CD14-positive monocyte (primary cell): ENCODE measurements at regions not wholly inside any gene's neighbourhood (a gene's known extent, or its start where the extent isn't known, plus 50 kb on each side); places are given as distances from the start of the nearest gene placed in this dataset.

Experiments
- DNase-seq, 3 donors: peaks; one replicate each; pipeline ENCODE4 v3.0.0-alpha.2; 2011 to 2022
- H2AFZ ChIP-seq: 2 replicates; pipeline ENCODE4 v1.6.0; 2012; ENCODE audit warnings: mild to moderate bottlenecking, low read depth, low read length, inconsistent platforms; ENCODE audit not compliant: insufficient read depth, poor library complexity, severe bottlenecking
- H3K27ac ChIP-seq, 2 donors: 1 replicate in 1 of 2; 2 replicates in 1 of 2; pipeline ENCODE4 v1.5.1; 2012 to 2013; ENCODE audit warnings: low read length in 2 of 2, control low read depth in 1 of 2, inconsistent platforms in 1 of 2, low read depth in 1 of 2, mild to moderate bottlenecking in 1 of 2
- H3K27me3 ChIP-seq, 2 donors: one replicate each; pipeline versions ENCODE4 v1.6.0 to v1.6.1; 2011 to 2013; ENCODE audit warnings: low read length in 2 of 2; ENCODE audit not compliant: control insufficient read depth in 2 of 2, insufficient read depth in 2 of 2
- H3K36me3 ChIP-seq, 2 donors: replicated peaks in 1 of 2; 1 replicate in 1 of 2; 2 replicates in 1 of 2; pipeline versions ENCODE4 v1.5.1 to v1.6.1; 2012 to 2013; ENCODE audit warnings: low read length in 2 of 2, control low read depth in 1 of 2, inconsistent platforms in 1 of 2, mild to moderate bottlenecking in 1 of 2; ENCODE audit not compliant: insufficient read depth in 2 of 2, control insufficient read depth in 1 of 2
- H3K4me1 ChIP-seq, 2 donors: 1 replicate in 1 of 2; 2 replicates in 1 of 2; pipeline versions ENCODE4 v1.5.1 to v1.6.1; 2012 to 2013; ENCODE audit warnings: low read length in 2 of 2, control low read depth in 1 of 2, inconsistent platforms in 1 of 2, mild to moderate bottlenecking in 1 of 2, moderate library complexity in 1 of 2; ENCODE audit not compliant: insufficient read depth in 2 of 2, control insufficient read depth in 1 of 2
- H3K4me2 ChIP-seq: replicated peaks from 2 replicates; pipeline ENCODE3; 2012; ENCODE audit warnings: low read length, moderate library complexity, mild to moderate bottlenecking; ENCODE audit not compliant: poor library complexity, severe bottlenecking; ENCODE audit errors: extremely low read depth
- H3K4me3 ChIP-seq, 3 experiments: fragments of 200-600 bp in 1 of 3; sonication (generic) in 1 of 3; replicated peaks in 1 of 3; 1 replicate in 2 of 3; 2 replicates in 1 of 3; pipeline ENCODE4 v1.5.1; 2011 to 2013; ENCODE audit warnings: low read length in 3 of 3, mild to moderate bottlenecking in 3 of 3, control low read depth in 2 of 3, low read depth in 2 of 3, inconsistent platforms in 1 of 3, moderate library complexity in 1 of 3
- H3K79me2 ChIP-seq: 2 replicates; pipeline ENCODE4 v1.6.0; 2012; ENCODE audit warnings: mild to moderate bottlenecking, control low read depth, inconsistent platforms, low read length, moderate library complexity; ENCODE audit not compliant: insufficient read depth
- H3K9ac ChIP-seq: 2 replicates; pipeline ENCODE4 v1.6.0; 2017; ENCODE audit warnings: low read length, mild to moderate bottlenecking; ENCODE audit not compliant: insufficient read depth, poor library complexity, severe bottlenecking
- H3K9me3 ChIP-seq, 2 donors: replicated peaks in 1 of 2; 1 replicate in 1 of 2; 2 replicates in 1 of 2; pipeline versions ENCODE4 v1.5.1 to v1.6.1; 2012 to 2013; ENCODE audit warnings: low read length in 2 of 2, control low read depth in 1 of 2; ENCODE audit not compliant: control insufficient read depth in 1 of 2, insufficient read depth in 1 of 2
- H4K20me1 ChIP-seq: 2 replicates; pipeline ENCODE4 v1.6.0; 2012; ENCODE audit warnings: mild to moderate bottlenecking, low read length, control low read depth, moderate library complexity; ENCODE audit not compliant: insufficient read depth
- H3K27ac Mint-ChIP-seq, 7 donors: one replicate each; pipeline ENCODE4 v1.8.0; 2020; ENCODE audit warnings: mild to moderate bottlenecking in 7 of 7, mixed read lengths in 7 of 7, moderate library complexity in 6 of 7, inconsistent platforms in 2 of 7
- H3K27me3 Mint-ChIP-seq, 3 donors: one replicate each; pipeline ENCODE4 v1.8.0; 2021 to 2022; ENCODE audit warnings: low read depth in 3 of 3, mild to moderate bottlenecking in 3 of 3, mixed read lengths in 3 of 3, moderate library complexity in 3 of 3, inconsistent platforms in 1 of 3
- H3K36me3 Mint-ChIP-seq, 2 donors: one replicate each; pipeline ENCODE4 v1.8.0; 2020; ENCODE audit warnings: mixed read lengths in 2 of 2, inconsistent platforms in 1 of 2, mild to moderate bottlenecking in 1 of 2
- H3K4me1 Mint-ChIP-seq: one replicate; pipeline ENCODE4 v1.8.0; 2020; ENCODE audit warnings: mild to moderate bottlenecking, mixed read lengths
- H3K4me3 Mint-ChIP-seq, 2 donors: one replicate each; pipeline ENCODE4 v1.8.0; 2020; ENCODE audit warnings: mild to moderate bottlenecking in 2 of 2, mixed read lengths in 2 of 2, moderate library complexity in 1 of 2
- H3K9me3 Mint-ChIP-seq, 7 donors: one replicate each; pipeline ENCODE4 v1.8.0; 2020 to 2022; ENCODE audit warnings: mixed read lengths in 7 of 7, mild to moderate bottlenecking in 6 of 7, moderate library complexity in 6 of 7, inconsistent platforms in 2 of 7
- CTCF ChIP-seq: fragments of 200-600 bp; IDR thresholded peaks from one replicate; pipeline ENCODE4 v1.8.0; 2022; ENCODE audit warnings: antibody characterized with exemption, mild to moderate bottlenecking
- WGBS: methylation state at CpG from one replicate; pipeline ENCODE4 v1.1.5; 2013; ENCODE audit warnings: missing lambda C conversion rate; ENCODE audit not compliant: insufficient coverage; 5-methylcytosine and 5-hydroxymethylcytosine counted together
- intact Hi-C, 2 donors: fragments of 100-400 bp; cut with micrococcal nuclease; formaldehyde crosslinking; loops; one replicate each; pipeline versions ENCODE4 v1.15.0 to v1.15.1; 2023

GRCh38 chr20:60262967-60263603 lies 304.9 kb downstream of the CDH26 start:
- H3K4me1 ChIP-seq: no peaks in the 10 kb centered on the region
- H3K36me3 ChIP-seq: no peaks in the 10 kb centered on the region
- no peaks in the 10 kb centered on the region for H4K20me1 ChIP-seq
- no peaks in the 10 kb centered on the region for H3K27me3 ChIP-seq
- no peaks in the 10 kb centered on the region for H3K79me2 ChIP-seq
- Mint-ChIP-seq H3K27me3 (no peaks in the 10 kb centered on the region), H3K4me1 (peaks cover 14% of the 10 kb centered on the region), H3K36me3 (peaks cover 3 to 23% of the 10 kb centered on the region in 2 donors), H3K4me3 (no peak overlapping the region), H3K27ac (no peak overlapping the region), H3K9me3 (peaks cover 0 to 3% (median 0%) of the 10 kb centered on the region in 7 donors)
- H2AFZ ChIP-seq: no peak overlapping the region
- peak; percentile 45 to 52 (median 51) for DNase-seq
- H3K4me2 ChIP-seq: no peak overlapping the region
- no peak overlapping the region for H3K27ac ChIP-seq
- peak; percentile 96 for TF ChIP-seq CTCF
- H3K9me3 ChIP-seq: no peaks in the 10 kb centered on the region
- no CpG with 5 or more reads among the region's 4 CpGs for WGBS
- H3K9ac ChIP-seq: no peak overlapping the region
- intact Hi-C loops: loop anchor here (2.0 to 10.0 kb wide), 5 partner anchors 50 to 314 kb away; no protein-coding TSS in a partner anchor
- H3K4me3 ChIP-seq: no peak overlapping the region

GRCh38 chr20:60263725-60264709 lies 305.8 kb downstream of the CDH26 start:
- Histone ChIP-seq H3K36me3 (no peaks in the 10 kb centered on the region), H3K79me2 (no peaks in the 10 kb centered on the region), H3K27me3 (no peaks in the 10 kb centered on the region), H2AFZ (no peak overlapping the region), H3K4me3 (no peak overlapping the region), H3K9ac (no peak overlapping the region), H4K20me1 (no peaks in the 10 kb centered on the region), H3K9me3 (no peaks in the 10 kb centered on the region), H3K4me2 (no peak overlapping the region), H3K4me1 (no peaks in the 10 kb centered on the region), H3K27ac (no peak overlapping the region)
- peaks cover 14% of the 10 kb centered on the region for H3K4me1 Mint-ChIP-seq
- TF ChIP-seq CTCF: no peak
- no peaks in the 10 kb centered on the region for H3K27me3 Mint-ChIP-seq
- 95% methylated on average over 5 of the region's 18 CpGs for WGBS
- no peak for DNase-seq
- intact Hi-C loops: loop anchor here (2.0 to 10.0 kb wide), 5 partner anchors 51 to 315 kb away; no protein-coding TSS in a partner anchor
- H3K9me3 Mint-ChIP-seq: peaks cover 0 to 5% (median 3%) of the 10 kb centered on the region in 7 donors
- H3K4me3 Mint-ChIP-seq: no peak overlapping the region
- no peak overlapping the region for H3K27ac Mint-ChIP-seq
- peaks cover 3 to 19% of the 10 kb centered on the region in 2 donors for H3K36me3 Mint-ChIP-seq
